LNCAP (cell line): ENCODE measurements at regions not wholly inside any gene's neighbourhood (a gene's known extent, or its start where the extent isn't known, plus 50 kb on each side); places are given as distances from the start of the nearest gene placed in this dataset.

Experiments used
- CTCF ChIP-seq: fragments of 450-650 bp; IDR thresholded peaks from 2 replicates; pipeline ENCODE4 v1.5.1; 2017; ENCODE audit warnings: mild to moderate bottlenecking

- TF ChIP-seq CTCF, result no peak
Measured at GRCh38 chr12:23340351-23340750, 609.1 kb downstream of the SOX5 start.

DNA sequence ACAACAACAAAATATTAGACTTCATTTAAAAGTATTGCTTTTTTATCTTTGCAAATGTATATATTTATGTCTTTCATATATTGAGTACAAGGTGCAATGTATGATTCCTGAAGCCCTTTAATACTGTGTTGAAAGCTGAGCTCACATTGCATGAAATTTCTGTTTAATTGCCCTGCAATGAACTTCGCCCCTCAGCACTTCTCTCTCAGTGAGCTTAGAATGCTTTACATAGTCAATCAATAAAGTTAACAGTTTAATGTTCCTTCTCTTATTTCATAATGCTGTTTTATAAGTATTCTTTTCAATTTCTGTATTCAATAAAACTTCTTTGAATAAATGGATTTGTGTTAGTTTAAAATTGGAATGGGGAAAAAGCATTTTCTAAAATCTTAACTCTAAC is 607.1 kb downstream of the SOX5 start:
- TF ChIP-seq CTCF, result no peak

DNA sequence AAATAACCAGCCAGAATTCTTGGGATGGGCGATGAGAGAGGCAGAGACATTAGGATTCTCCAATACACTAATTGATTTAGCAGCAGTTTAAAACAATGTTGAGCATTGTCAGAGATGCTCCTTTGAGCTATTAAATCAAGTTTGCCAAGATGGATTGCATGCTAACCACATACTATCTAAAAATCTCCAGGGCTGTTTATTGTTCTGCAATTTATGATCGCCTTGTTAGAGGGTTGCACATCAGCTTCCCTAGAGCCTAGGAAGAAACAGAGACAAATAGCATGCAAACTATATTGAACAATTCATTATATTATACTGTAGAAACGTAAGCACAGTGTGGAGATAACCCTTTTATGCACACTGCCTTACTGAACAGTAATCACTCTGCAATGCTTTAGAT is 599.9 kb downstream of the SOX5 start:
- no peak for TF ChIP-seq CTCF

DNA sequence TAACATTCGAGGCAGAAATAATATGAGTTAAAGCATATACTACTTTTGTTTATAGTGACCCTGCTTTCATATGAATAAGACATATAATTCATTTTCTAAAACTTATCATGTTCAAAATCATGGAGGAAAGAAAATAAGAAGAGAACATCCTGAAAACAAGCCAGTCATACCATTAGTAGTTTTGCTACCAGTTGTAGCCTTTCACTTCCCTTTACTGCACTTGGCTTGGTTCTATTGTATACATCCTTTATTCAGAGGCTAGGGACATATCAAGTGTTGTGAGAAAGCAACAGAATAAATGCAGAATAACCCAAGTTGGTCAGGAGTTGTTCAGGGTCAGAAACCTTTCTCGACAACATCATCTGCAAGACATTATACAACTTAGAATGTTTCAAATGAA is 598.7 kb downstream of the SOX5 start:
- TF ChIP-seq CTCF, result no peak

DNA sequence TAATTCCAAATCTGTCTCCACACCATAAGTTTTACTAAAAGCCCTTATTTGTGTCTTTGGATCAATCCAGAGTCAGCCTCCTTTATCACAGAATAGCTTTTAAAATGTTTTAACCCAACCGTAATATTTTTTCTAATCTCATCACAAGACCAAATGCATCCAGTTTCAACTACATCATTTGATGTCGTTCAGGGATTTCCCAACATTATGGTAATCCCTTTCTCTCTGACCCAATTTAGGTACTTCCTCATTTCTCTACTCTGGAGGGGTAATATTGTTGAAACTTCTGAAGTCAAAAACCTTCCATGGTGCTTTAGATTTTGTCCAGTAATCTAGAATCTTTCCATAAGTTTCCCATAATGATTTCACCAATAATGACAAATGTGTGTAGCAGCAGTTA is 596.8 kb downstream of the SOX5 start:
- no peak for TF ChIP-seq CTCF

- no peak for TF ChIP-seq CTCF
Measured at GRCh38 chr12:23354800-23355199, 594.7 kb downstream of the SOX5 start.

GRCh38 chr12:23356440-23356839 is 593.0 kb downstream of the SOX5 start:
- TF ChIP-seq CTCF, result no peak

GRCh38 chr12:23356927-23357708 is 592.4 kb downstream of the SOX5 start:
- no peak for TF ChIP-seq CTCF
